SK-N-MC (cell line): ENCODE measurements at regions not wholly inside any gene's neighbourhood (a gene's known extent, or its start where the extent isn't known, plus 50 kb on each side); places are given as distances from the start of the nearest gene placed in this dataset.

ENCODE experiments used
- EZH2 ChIP-seq: fragments of 200-600 bp; sonication (generic); IDR thresholded peaks from one replicate; pipeline ENCODE4 v1.6.1; 2017; ENCODE audit warnings: antibody characterized with exemption
- POLR2AphosphoS5 ChIP-seq: IDR thresholded peaks from 2 replicates; pipeline ENCODE4 v1.6.1; 2012; ENCODE audit warnings: mild to moderate bottlenecking, low read depth, low read length, borderline replicate concordance

DNA sequence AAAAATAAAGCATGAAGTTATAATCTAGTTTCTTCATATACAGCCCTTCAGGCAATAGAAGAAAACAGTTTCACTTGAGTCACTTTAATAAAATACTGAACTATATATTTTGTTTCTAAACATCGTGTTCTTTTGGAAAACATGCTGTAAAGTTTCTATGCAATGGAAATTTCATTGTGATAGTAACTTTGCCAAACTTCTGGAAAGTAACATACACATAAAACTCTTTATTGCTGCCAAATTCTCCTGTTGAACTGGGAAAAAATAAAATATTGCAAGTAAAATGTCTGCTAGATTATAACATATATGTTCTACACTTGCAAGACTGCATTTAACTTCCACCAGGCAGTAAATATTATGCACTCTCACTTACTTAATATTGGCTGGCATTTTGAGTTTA is 635.4 kb downstream of the SPRY1 start:
- TF ChIP-seq EZH2 (no peak), POLR2AphosphoS5 (no peak)
